Stimulated activated naive CD8-positive, alpha-beta T cell treated with anti-CD3 and anti-CD28 coated beads, Interleukin-15, Interleukin-2, amounts not matched to agents 100 ng/mL and 50 ng/mL, for 24 hours (primary cell): ENCODE measurements at regions not wholly inside any gene's neighbourhood (a gene's known extent, or its start where the extent isn't known, plus 50 kb on each side); places are given as distances from the start of the nearest gene placed in this dataset.
"Not testable (repeated sequence)": the region's sequence is repeated elsewhere in the genome, so short reads cannot be mapped to it uniquely, and the experiment has no call there.

ENCODE experiments used
- H3K27ac Mint-ChIP-seq: one replicate; pipeline ENCODE4 v1.8.0; 2021; ENCODE audit warnings: mild to moderate bottlenecking, mixed read lengths
- H3K27me3 Mint-ChIP-seq: one replicate; pipeline ENCODE4 v1.8.0; 2021; ENCODE audit warnings: mixed read lengths
- H3K36me3 Mint-ChIP-seq: one replicate; pipeline ENCODE4 v1.8.0; 2021; ENCODE audit warnings: low read depth, mixed read lengths
- H3K4me1 Mint-ChIP-seq: one replicate; pipeline ENCODE4 v1.8.0; 2021; ENCODE audit warnings: low read depth, mixed read lengths
- H3K4me3 Mint-ChIP-seq: one replicate; pipeline ENCODE4 v1.8.0; 2021; ENCODE audit warnings: mild to moderate bottlenecking, mixed read lengths
- H3K9me3 Mint-ChIP-seq: one replicate; pipeline ENCODE4 v1.8.0; 2021; ENCODE audit warnings: mixed read lengths

DNA sequence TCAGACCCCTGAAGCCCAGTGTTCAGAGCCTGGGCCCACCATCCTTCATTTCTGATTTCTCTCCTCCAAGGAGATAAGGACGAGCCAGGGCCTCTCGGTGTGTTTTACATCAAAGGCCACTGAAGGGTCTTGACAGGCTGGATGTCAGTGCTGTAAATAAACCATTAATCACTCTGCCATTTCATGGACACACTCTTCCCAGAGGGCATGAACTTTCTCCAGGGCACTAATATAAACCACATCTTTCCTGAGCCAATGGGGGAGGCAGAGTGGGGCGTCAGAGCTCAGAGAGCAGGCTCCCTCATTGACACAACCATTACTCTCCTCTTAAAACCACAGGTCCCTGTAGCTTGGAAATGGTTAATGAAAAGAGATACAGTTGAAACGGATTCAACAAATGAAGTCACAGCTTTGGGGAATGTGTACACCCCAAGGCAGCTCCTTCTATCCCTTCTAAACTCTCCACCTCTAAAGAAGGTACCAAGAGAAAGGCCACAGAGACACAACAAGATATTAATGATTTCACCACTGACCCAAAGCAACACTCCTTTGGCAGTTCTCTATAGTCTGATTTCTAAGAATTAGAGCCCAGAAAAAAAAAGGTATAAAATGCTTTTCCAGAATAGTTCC, 200.6 kb downstream of the CHIC2 start:
- no peak overlapping the region for H3K4me3 Mint-ChIP-seq
- no peaks in the 10 kb centered on the region for H3K36me3 Mint-ChIP-seq
- no peak overlapping the region for H3K27ac Mint-ChIP-seq

DNA sequence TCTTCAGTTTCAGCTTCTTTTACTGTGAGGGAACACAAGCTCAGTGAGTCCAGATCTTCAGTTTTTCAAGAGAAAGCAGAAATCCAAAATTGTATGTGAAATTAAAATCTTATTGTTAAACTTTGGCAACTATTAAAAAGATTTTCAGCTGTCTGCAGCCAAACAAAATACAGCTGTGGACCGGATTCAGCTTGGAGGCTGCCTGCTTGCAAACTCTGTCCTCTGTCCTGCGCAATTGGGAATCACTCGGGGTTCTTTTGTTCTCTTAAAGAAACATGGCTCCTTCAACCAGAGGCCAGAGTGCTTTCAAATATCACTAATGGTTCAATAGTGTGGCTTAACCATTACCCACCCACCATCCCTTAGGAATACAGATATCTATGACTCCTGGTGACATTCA, 201.2 kb downstream of the CHIC2 start:
- H3K27me3 Mint-ChIP-seq, result peaks cover 10% of the 10 kb centered on the region
- H3K36me3 Mint-ChIP-seq, result no peaks in the 10 kb centered on the region
- no peaks in the 10 kb centered on the region for H3K4me1 Mint-ChIP-seq
- no peaks in the 10 kb centered on the region for H3K9me3 Mint-ChIP-seq
- no peak overlapping the region for H3K4me3 Mint-ChIP-seq
- no peak overlapping the region for H3K27ac Mint-ChIP-seq

More for the DNA sequence above, 200.6 kb downstream of the CHIC2 start:
- Mint-ChIP-seq H3K27me3 (peaks cover 10% of the 10 kb centered on the region), H3K9me3 (no peaks in the 10 kb centered on the region), H3K4me1 (no peaks in the 10 kb centered on the region)

GRCh38 chr4:53861856-53862610, 202.4 kb downstream of the CHIC2 start:
- H3K27ac Mint-ChIP-seq, result no peak overlapping the region
- no peaks in the 10 kb centered on the region for H3K9me3 Mint-ChIP-seq
- no peaks in the 10 kb centered on the region for H3K36me3 Mint-ChIP-seq
- no peak overlapping the region for H3K4me3 Mint-ChIP-seq
- H3K4me1 Mint-ChIP-seq, result no peaks in the 10 kb centered on the region
- peaks cover 10% of the 10 kb centered on the region for H3K27me3 Mint-ChIP-seq

DNA sequence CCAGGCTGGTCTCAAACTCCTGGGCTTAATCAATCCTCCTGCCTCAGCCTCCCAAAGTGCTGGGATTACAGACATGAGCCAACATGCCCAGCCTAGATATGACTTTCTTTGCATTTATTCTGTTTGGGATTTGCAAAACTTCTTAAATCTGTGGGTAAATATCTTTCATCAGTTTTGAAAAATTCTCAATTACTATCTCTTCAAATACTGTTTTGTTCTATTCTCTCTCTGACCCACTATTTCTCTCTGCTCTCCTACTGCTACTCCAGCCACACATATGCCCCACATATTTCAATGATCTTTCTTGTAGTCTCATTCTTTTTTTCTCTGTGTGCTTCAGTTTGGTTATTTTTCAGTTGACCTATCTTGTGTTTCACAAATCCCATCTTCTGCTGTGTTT, 205.1 kb downstream of the CHIC2 start:
- peaks cover 9% of the 10 kb centered on the region for H3K4me1 Mint-ChIP-seq
- H3K27me3 Mint-ChIP-seq, result peaks cover 10% of the 10 kb centered on the region
- no peaks in the 10 kb centered on the region for H3K9me3 Mint-ChIP-seq
- no peak overlapping the region for H3K4me3 Mint-ChIP-seq
- no peaks in the 10 kb centered on the region for H3K36me3 Mint-ChIP-seq
- no peak overlapping the region for H3K27ac Mint-ChIP-seq

- Mint-ChIP-seq H3K27ac (no peak overlapping the region), H3K4me3 (no peak overlapping the region), H3K36me3 (no peaks in the 10 kb centered on the region), H3K27me3 (peaks cover 10% of the 10 kb centered on the region), H3K9me3 (no peaks in the 10 kb centered on the region), H3K4me1 (peaks cover 9% of the 10 kb centered on the region)
Measured at GRCh38 chr4:53858744-53859143, 205.7 kb downstream of the CHIC2 start.

GRCh38 chr4:53855581-53856250, 208.7 kb downstream of the CHIC2 start:
- Mint-ChIP-seq H3K4me1 (peaks cover 9% of the 10 kb centered on the region), H3K9me3 (no peaks in the 10 kb centered on the region), H3K4me3 (no peak overlapping the region), H3K27ac (no peak overlapping the region), H3K27me3 (peaks cover 5% of the 10 kb centered on the region), H3K36me3 (no peaks in the 10 kb centered on the region)

- Mint-ChIP-seq H3K4me1 (peaks cover 9% of the 10 kb centered on the region), H3K27ac (no peak overlapping the region), H3K36me3 (no peaks in the 10 kb centered on the region), H3K9me3 (no peaks in the 10 kb centered on the region), H3K4me3 (no peak overlapping the region), H3K27me3 (peaks cover 5% of the 10 kb centered on the region)
Measured at GRCh38 chr4:53854991-53855568, 209.3 kb downstream of the CHIC2 start.

- Mint-ChIP-seq H3K4me3 (no peak overlapping the region), H3K27ac (no peak overlapping the region)
Measured at GRCh38 chr4:53852343-53852742, 212.1 kb downstream of the CHIC2 start.

DNA sequence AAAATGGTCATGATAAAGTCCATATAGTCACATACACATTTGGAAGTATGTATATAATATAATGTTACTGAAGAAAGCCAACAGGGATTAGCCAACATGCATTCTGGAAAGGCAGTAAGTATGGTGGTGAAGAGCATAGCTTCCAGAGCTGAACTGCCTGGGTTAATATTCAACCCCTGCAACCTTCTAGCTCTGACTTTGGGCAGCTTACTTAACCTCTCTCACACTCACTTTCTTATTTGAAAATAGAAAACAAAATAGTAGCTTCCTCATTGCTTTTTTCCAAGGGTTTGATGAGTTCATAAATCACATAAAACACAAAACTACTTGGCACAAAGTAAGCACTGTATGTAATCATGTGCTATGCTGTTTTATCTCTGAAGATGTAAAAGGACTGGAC, 216.4 kb downstream of the CHIC2 start:
- Mint-ChIP-seq H3K36me3 (no peaks in the 10 kb centered on the region), H3K4me1 (no peaks in the 10 kb centered on the region), H3K4me3 (no peak overlapping the region), H3K27me3 (peaks cover 3% of the 10 kb centered on the region), H3K27ac (no peak overlapping the region), H3K9me3 (no peaks in the 10 kb centered on the region)

More at GRCh38 chr4:53852343-53852742, 212.1 kb downstream of the CHIC2 start:
- Mint-ChIP-seq H3K9me3 (no peaks in the 10 kb centered on the region), H3K4me1 (peaks cover 9% of the 10 kb centered on the region), H3K36me3 (no peaks in the 10 kb centered on the region), H3K27me3 (no peaks in the 10 kb centered on the region)

GRCh38 chr4:53844551-53844950, 219.9 kb downstream of the CHIC2 start:
- H3K36me3 Mint-ChIP-seq, result no peaks in the 10 kb centered on the region
- H3K27ac Mint-ChIP-seq, result no peak overlapping the region

DNA sequence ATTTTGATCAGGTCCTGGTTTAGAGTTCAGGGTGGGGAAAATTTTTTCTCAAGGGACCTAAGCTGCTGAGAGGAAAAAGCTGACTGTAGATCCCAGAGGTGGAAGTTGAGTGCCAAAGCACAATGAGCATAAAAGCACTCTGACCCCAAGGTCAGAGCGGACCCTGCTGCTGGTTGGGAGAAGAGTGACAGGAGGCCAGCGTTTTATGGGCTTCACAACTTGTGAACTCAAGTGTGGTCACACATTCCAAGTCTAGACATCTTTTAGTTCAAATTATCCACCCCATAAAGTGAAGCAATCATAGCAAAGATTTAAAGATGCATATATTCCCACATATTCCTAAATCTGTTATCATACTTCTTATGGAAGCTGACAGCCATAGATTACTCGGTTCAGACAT, 220.3 kb downstream of the CHIC2 start:
- Mint-ChIP-seq H3K4me1 (no peaks in the 10 kb centered on the region), H3K36me3 (no peaks in the 10 kb centered on the region), H3K9me3 (no peaks in the 10 kb centered on the region), H3K27me3 (peaks cover 17% of the 10 kb centered on the region), H3K27ac (no peak overlapping the region), H3K4me3 (no peak overlapping the region)

More at GRCh38 chr4:53844551-53844950, 219.9 kb downstream of the CHIC2 start:
- Mint-ChIP-seq H3K9me3 (no peaks in the 10 kb centered on the region), H3K4me1 (no peaks in the 10 kb centered on the region), H3K4me3 (no peak overlapping the region), H3K27me3 (peaks cover 17% of the 10 kb centered on the region)

- H3K9me3 Mint-ChIP-seq, result no peaks in the 10 kb centered on the region
- peaks cover 22% of the 10 kb centered on the region for H3K27me3 Mint-ChIP-seq
- H3K36me3 Mint-ChIP-seq, result no peaks in the 10 kb centered on the region
- no peak overlapping the region for H3K4me3 Mint-ChIP-seq
- H3K27ac Mint-ChIP-seq, result no peak overlapping the region
- no peaks in the 10 kb centered on the region for H3K4me1 Mint-ChIP-seq
Measured at GRCh38 chr4:53841711-53842110, 222.7 kb downstream of the CHIC2 start.

GRCh38 chr4:53840643-53841042, 223.8 kb downstream of the CHIC2 start:
- H3K9me3 Mint-ChIP-seq, result peaks cover 4% of the 10 kb centered on the region
- no peaks in the 10 kb centered on the region for H3K4me1 Mint-ChIP-seq
- H3K36me3 Mint-ChIP-seq, result no peaks in the 10 kb centered on the region
- H3K27me3 Mint-ChIP-seq, result peaks cover 32% of the 10 kb centered on the region
- H3K27ac Mint-ChIP-seq, result no peak overlapping the region
- no peak overlapping the region for H3K4me3 Mint-ChIP-seq

- not testable (repeated sequence) for H3K4me3 Mint-ChIP-seq, H3K27ac Mint-ChIP-seq, H3K36me3 Mint-ChIP-seq, H3K4me1 Mint-ChIP-seq
- Mint-ChIP-seq H3K27me3 (peaks cover 32% of the 10 kb centered on the region), H3K9me3 (peaks cover 25% of the 10 kb centered on the region)
Measured at GRCh38 chr4:53833302-53834003, 231.0 kb downstream of the CHIC2 start.
